CD14-positive monocyte (primary cell): ENCODE measurements at regions not wholly inside any gene's neighbourhood (a gene's known extent, or its start where the extent isn't known, plus 50 kb on each side); places are given as distances from the start of the nearest gene placed in this dataset.

ENCODE experiments used
- DNase-seq, 3 donors: peaks; one replicate each; pipeline ENCODE4 v3.0.0-alpha.2; 2011 to 2022
- H2AFZ ChIP-seq: 2 replicates; pipeline ENCODE4 v1.6.0; 2012; ENCODE audit warnings: mild to moderate bottlenecking, low read depth, low read length, inconsistent platforms; ENCODE audit not compliant: insufficient read depth, poor library complexity, severe bottlenecking
- H3K27ac ChIP-seq, 2 donors: 1 replicate in 1 of 2; 2 replicates in 1 of 2; pipeline ENCODE4 v1.5.1; 2012 to 2013; ENCODE audit warnings: low read length in 2 of 2, control low read depth in 1 of 2, inconsistent platforms in 1 of 2, low read depth in 1 of 2, mild to moderate bottlenecking in 1 of 2
- H3K27me3 ChIP-seq, 2 donors: one replicate each; pipeline versions ENCODE4 v1.6.0 to v1.6.1; 2011 to 2013; ENCODE audit warnings: low read length in 2 of 2; ENCODE audit not compliant: control insufficient read depth in 2 of 2, insufficient read depth in 2 of 2
- H3K36me3 ChIP-seq, 2 donors: replicated peaks in 1 of 2; 1 replicate in 1 of 2; 2 replicates in 1 of 2; pipeline versions ENCODE4 v1.5.1 to v1.6.1; 2012 to 2013; ENCODE audit warnings: low read length in 2 of 2, control low read depth in 1 of 2, inconsistent platforms in 1 of 2, mild to moderate bottlenecking in 1 of 2; ENCODE audit not compliant: insufficient read depth in 2 of 2, control insufficient read depth in 1 of 2
- H3K4me1 ChIP-seq, 2 donors: 1 replicate in 1 of 2; 2 replicates in 1 of 2; pipeline versions ENCODE4 v1.5.1 to v1.6.1; 2012 to 2013; ENCODE audit warnings: low read length in 2 of 2, control low read depth in 1 of 2, inconsistent platforms in 1 of 2, mild to moderate bottlenecking in 1 of 2, moderate library complexity in 1 of 2; ENCODE audit not compliant: insufficient read depth in 2 of 2, control insufficient read depth in 1 of 2
- H3K4me2 ChIP-seq: replicated peaks from 2 replicates; pipeline ENCODE3; 2012; ENCODE audit warnings: low read length, moderate library complexity, mild to moderate bottlenecking; ENCODE audit not compliant: poor library complexity, severe bottlenecking; ENCODE audit errors: extremely low read depth
- H3K4me3 ChIP-seq, 3 experiments: fragments of 200-600 bp in 1 of 3; sonication (generic) in 1 of 3; replicated peaks in 1 of 3; 1 replicate in 2 of 3; 2 replicates in 1 of 3; pipeline ENCODE4 v1.5.1; 2011 to 2013; ENCODE audit warnings: low read length in 3 of 3, mild to moderate bottlenecking in 3 of 3, control low read depth in 2 of 3, low read depth in 2 of 3, inconsistent platforms in 1 of 3, moderate library complexity in 1 of 3
- H3K79me2 ChIP-seq: 2 replicates; pipeline ENCODE4 v1.6.0; 2012; ENCODE audit warnings: mild to moderate bottlenecking, control low read depth, inconsistent platforms, low read length, moderate library complexity; ENCODE audit not compliant: insufficient read depth
- H3K9ac ChIP-seq: 2 replicates; pipeline ENCODE4 v1.6.0; 2017; ENCODE audit warnings: low read length, mild to moderate bottlenecking; ENCODE audit not compliant: insufficient read depth, poor library complexity, severe bottlenecking
- H3K9me3 ChIP-seq, 2 donors: replicated peaks in 1 of 2; 1 replicate in 1 of 2; 2 replicates in 1 of 2; pipeline versions ENCODE4 v1.5.1 to v1.6.1; 2012 to 2013; ENCODE audit warnings: low read length in 2 of 2, control low read depth in 1 of 2; ENCODE audit not compliant: control insufficient read depth in 1 of 2, insufficient read depth in 1 of 2
- H4K20me1 ChIP-seq: 2 replicates; pipeline ENCODE4 v1.6.0; 2012; ENCODE audit warnings: mild to moderate bottlenecking, low read length, control low read depth, moderate library complexity; ENCODE audit not compliant: insufficient read depth
- H3K27ac Mint-ChIP-seq, 7 donors: one replicate each; pipeline ENCODE4 v1.8.0; 2020; ENCODE audit warnings: mild to moderate bottlenecking in 7 of 7, mixed read lengths in 7 of 7, moderate library complexity in 6 of 7, inconsistent platforms in 2 of 7
- H3K27me3 Mint-ChIP-seq, 3 donors: one replicate each; pipeline ENCODE4 v1.8.0; 2021 to 2022; ENCODE audit warnings: low read depth in 3 of 3, mild to moderate bottlenecking in 3 of 3, mixed read lengths in 3 of 3, moderate library complexity in 3 of 3, inconsistent platforms in 1 of 3
- H3K36me3 Mint-ChIP-seq, 2 donors: one replicate each; pipeline ENCODE4 v1.8.0; 2020; ENCODE audit warnings: mixed read lengths in 2 of 2, inconsistent platforms in 1 of 2, mild to moderate bottlenecking in 1 of 2
- H3K4me1 Mint-ChIP-seq: one replicate; pipeline ENCODE4 v1.8.0; 2020; ENCODE audit warnings: mild to moderate bottlenecking, mixed read lengths
- H3K4me3 Mint-ChIP-seq, 2 donors: one replicate each; pipeline ENCODE4 v1.8.0; 2020; ENCODE audit warnings: mild to moderate bottlenecking in 2 of 2, mixed read lengths in 2 of 2, moderate library complexity in 1 of 2
- H3K9me3 Mint-ChIP-seq, 7 donors: one replicate each; pipeline ENCODE4 v1.8.0; 2020 to 2022; ENCODE audit warnings: mixed read lengths in 7 of 7, mild to moderate bottlenecking in 6 of 7, moderate library complexity in 6 of 7, inconsistent platforms in 2 of 7
- CTCF ChIP-seq: fragments of 200-600 bp; IDR thresholded peaks from one replicate; pipeline ENCODE4 v1.8.0; 2022; ENCODE audit warnings: antibody characterized with exemption, mild to moderate bottlenecking
- WGBS: methylation state at CpG from one replicate; pipeline ENCODE4 v1.1.5; 2013; ENCODE audit warnings: missing lambda C conversion rate; ENCODE audit not compliant: insufficient coverage; 5-methylcytosine and 5-hydroxymethylcytosine counted together
- intact Hi-C, 2 donors: fragments of 100-400 bp; cut with micrococcal nuclease; formaldehyde crosslinking; loops; one replicate each; pipeline versions ENCODE4 v1.15.0 to v1.15.1; 2023

DNA sequence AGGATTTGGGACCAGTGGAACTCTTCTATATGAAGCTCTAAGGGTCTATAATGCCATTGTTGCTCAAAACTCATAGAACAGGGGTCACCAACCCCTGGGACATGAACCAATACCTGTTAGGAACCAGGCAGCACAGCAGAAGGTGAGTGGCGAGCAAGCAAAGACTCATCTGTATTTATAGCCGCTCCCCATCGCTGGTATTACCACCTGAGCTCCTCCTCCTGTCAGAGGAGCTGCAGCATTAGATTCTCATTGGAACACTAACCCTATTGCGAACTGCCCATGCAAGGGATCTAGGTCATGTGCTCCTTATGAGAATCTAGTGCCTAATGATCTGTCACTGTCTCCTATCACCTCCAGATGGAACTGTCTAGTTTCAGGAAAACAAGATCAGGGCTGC, 237.5 kb downstream of the C6orf118 start:
- Histone ChIP-seq H4K20me1 (no peaks in the 10 kb centered on the region), H3K9ac (no peak overlapping the region), H3K4me2 (no peak overlapping the region), H3K27me3 (no peaks in the 10 kb centered on the region), H3K4me1 (no peaks in the 10 kb centered on the region), H2AFZ (no peak overlapping the region), H3K36me3 (no peaks in the 10 kb centered on the region), H3K79me2 (no peaks in the 10 kb centered on the region), H3K27ac (no peak overlapping the region), H3K9me3 (peaks cover 0 to 6% of the 10 kb centered on the region in 2 donors), H3K4me3 (no peak overlapping the region)
- 68% methylated on average over 4 of the region's 4 CpGs for WGBS
- H3K4me1 Mint-ChIP-seq, result no peaks in the 10 kb centered on the region
- no peak for DNase-seq
- no peak overlapping the region for H3K4me3 Mint-ChIP-seq
- no peak overlapping the region for H3K27ac Mint-ChIP-seq
- no peak for TF ChIP-seq CTCF
- H3K36me3 Mint-ChIP-seq, result no peaks in the 10 kb centered on the region
- intact Hi-C loops, result no loop called here
- no peaks in the 10 kb centered on the region for H3K27me3 Mint-ChIP-seq
- peaks cover 0 to 7% (median 2%) of the 10 kb centered on the region in 7 donors for H3K9me3 Mint-ChIP-seq

DNA sequence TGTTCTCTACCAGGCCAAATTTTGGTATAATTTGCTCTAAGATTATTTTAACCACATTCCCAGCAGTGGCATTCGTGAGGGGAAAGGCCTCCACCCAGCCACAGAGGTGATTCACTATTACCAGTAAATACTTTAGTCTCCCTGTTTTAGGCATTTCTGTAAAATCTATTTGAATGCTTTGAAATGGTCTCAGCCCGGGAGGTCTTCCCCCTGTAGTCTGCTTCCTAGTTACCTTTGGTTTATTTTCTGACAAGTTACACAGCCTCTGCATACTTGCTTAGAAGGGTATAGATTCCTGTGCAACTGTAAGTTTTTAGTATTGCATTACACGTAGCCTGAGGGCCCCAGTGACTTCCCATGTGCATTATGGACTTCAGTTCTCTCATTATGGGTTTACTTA, 248.7 kb downstream of the C6orf118 start:
- Histone ChIP-seq H3K27me3 (no peaks in the 10 kb centered on the region), H3K27ac (no peak overlapping the region), H3K4me3 (no peak overlapping the region), H3K79me2 (no peaks in the 10 kb centered on the region), H3K9ac (no peak overlapping the region), H2AFZ (no peak overlapping the region), H3K9me3 (peaks cover 26 to 35% of the 10 kb centered on the region in 2 donors), H3K4me2 (no peak overlapping the region), H3K4me1 (no peaks in the 10 kb centered on the region), H4K20me1 (no peaks in the 10 kb centered on the region), H3K36me3 (no peaks in the 10 kb centered on the region)
- no peaks in the 10 kb centered on the region for H3K4me1 Mint-ChIP-seq
- peaks cover 10 to 38% (median 21%) of the 10 kb centered on the region in 7 donors for H3K9me3 Mint-ChIP-seq
- WGBS, result 40% methylated on average over 1 of the region's 3 CpGs
- H3K27ac Mint-ChIP-seq, result no peak overlapping the region
- no peaks in the 10 kb centered on the region for H3K27me3 Mint-ChIP-seq
- H3K36me3 Mint-ChIP-seq, result no peaks in the 10 kb centered on the region
- DNase-seq, result no peak
- intact Hi-C loops, result no loop called here
- H3K4me3 Mint-ChIP-seq, result no peak overlapping the region
- no peak for TF ChIP-seq CTCF
